ENCODE measurements at regions not wholly inside any gene's neighbourhood (a gene's known extent, or its start where the extent isn't known, plus 50 kb on each side); places are given as distances from the start of the nearest gene placed in this dataset.
"Not testable (repeated sequence)": the region's sequence is repeated elsewhere in the genome, so short reads cannot be mapped to it uniquely, and the experiment has no call there.

DNA sequence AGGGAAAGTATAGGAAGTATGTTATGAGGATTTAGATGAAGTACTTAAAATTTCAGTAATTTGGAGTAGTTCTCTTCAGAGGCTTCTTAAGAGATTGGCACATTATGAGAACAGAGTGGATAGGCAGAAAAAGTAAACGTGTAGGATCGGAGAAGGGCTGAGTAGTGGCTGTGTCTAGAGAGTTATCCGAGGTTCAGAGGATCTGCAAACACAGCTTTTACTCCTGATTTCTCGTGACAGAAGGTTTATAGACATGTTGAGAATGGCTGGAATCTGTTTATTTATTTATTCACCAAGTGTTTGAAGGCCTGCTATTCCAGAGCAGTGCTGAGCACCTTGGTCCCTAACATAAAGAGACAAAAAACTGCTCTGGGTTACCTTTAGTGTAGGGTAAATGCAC is 51.4 kb upstream of the NIPA1 start:
- not testable (repeated sequence) for TF ChIP-seq EZH2 (IDR thresholded peaks at IDR 0.05; ENCODE audit: borderline replicate concordance, low read depth, low read length, severe bottlenecking)
- TF ChIP-seq, protein P1, sequence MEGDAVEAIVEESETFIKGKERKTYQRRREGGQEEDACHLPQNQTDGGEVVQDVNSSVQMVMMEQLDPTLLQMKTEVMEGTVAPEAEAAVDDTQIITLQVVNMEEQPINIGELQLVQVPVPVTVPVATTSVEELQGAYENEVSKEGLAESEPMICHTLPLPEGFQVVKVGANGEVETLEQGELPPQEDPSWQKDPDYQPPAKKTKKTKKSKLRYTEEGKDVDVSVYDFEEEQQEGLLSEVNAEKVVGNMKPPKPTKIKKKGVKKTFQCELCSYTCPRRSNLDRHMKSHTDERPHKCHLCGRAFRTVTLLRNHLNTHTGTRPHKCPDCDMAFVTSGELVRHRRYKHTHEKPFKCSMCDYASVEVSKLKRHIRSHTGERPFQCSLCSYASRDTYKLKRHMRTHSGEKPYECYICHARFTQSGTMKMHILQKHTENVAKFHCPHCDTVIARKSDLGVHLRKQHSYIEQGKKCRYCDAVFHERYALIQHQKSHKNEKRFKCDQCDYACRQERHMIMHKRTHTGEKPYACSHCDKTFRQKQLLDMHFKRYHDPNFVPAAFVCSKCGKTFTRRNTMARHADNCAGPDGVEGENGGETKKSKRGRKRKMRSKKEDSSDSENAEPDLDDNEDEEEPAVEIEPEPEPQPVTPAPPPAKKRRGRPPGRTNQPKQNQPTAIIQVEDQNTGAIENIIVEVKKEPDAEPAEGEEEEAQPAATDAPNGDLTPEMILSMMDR (IDR thresholded peaks at IDR 0.05; ENCODE audit: borderline replicate concordance, extremely low read depth, low read length, poor library complexity, severe bottlenecking), result not testable (repeated sequence)

Measured in DND-41 (cell line).